NCI-H446 treated with DMSO at 0.1 percent for 48 hours (cell line): ENCODE measurements at regions not wholly inside any gene's neighbourhood (a gene's known extent, or its start where the extent isn't known, plus 50 kb on each side); places are given as distances from the start of the nearest gene placed in this dataset.

Source experiments
- DNase-seq: peaks from one replicate; lab custom pipeline; 2025; lab: John Stamatoyannopoulos, UW

- DNase-seq, result no peak
Observed at GRCh38 chr12:92554158-92555073, 148.4 kb upstream of the PLEKHG7 start.

- DNase-seq, result peak; percentile 77
Observed at GRCh38 chr12:92553389-92553788, 149.4 kb upstream of the PLEKHG7 start.

- DNase-seq, result no peak
Observed at GRCh38 chr12:92552412-92553108, 150.2 kb upstream of the PLEKHG7 start.

GRCh38 chr12:92551853-92552397, 150.9 kb upstream of the PLEKHG7 start:
- DNase-seq, result no peak

GRCh38 chr12:92551210-92551609, 151.6 kb upstream of the PLEKHG7 start:
- DNase-seq, result no peak

GRCh38 chr12:92550661-92551060, 152.1 kb upstream of the PLEKHG7 start:
- DNase-seq, result no peak

GRCh38 chr12:92550254-92550653, 152.5 kb upstream of the PLEKHG7 start:
- no peak for DNase-seq

GRCh38 chr12:92549516-92549915, 153.3 kb upstream of the PLEKHG7 start:
- DNase-seq, result no peak

- no peak for DNase-seq
Observed at GRCh38 chr12:92547906-92548305, 154.9 kb upstream of the PLEKHG7 start.

GRCh38 chr12:92547420-92547819, 155.4 kb upstream of the PLEKHG7 start:
- DNase-seq, result no peak

- DNase-seq, result no peak
Observed at GRCh38 chr12:92546635-92547348, 156.0 kb upstream of the PLEKHG7 start.

GRCh38 chr12:92546259-92546634, 156.5 kb upstream of the PLEKHG7 start:
- DNase-seq, result no peak

GRCh38 chr12:92544322-92544721, 158.5 kb upstream of the PLEKHG7 start:
- no peak for DNase-seq

- no peak for DNase-seq
Observed at GRCh38 chr12:92543840-92544239, 158.9 kb upstream of the PLEKHG7 start.

- no peak for DNase-seq
Observed at GRCh38 chr12:92543359-92543758, 159.4 kb upstream of the PLEKHG7 start.

GRCh38 chr12:92541731-92542130, 161.1 kb upstream of the PLEKHG7 start:
- DNase-seq, result no peak

GRCh38 chr12:92540782-92541423, 161.9 kb upstream of the PLEKHG7 start:
- no peak for DNase-seq

GRCh38 chr12:92539976-92540781, 162.6 kb upstream of the PLEKHG7 start:
- peak; percentile 58 for DNase-seq

GRCh38 chr12:92539110-92539749, 163.6 kb upstream of the PLEKHG7 start:
- DNase-seq, result no peak

- no peak for DNase-seq
Observed at GRCh38 chr12:92537290-92537960, 165.4 kb upstream of the PLEKHG7 start.
